HG03139 (cell line): ENCODE measurements at regions not wholly inside any gene's neighbourhood (a gene's known extent, or its start where the extent isn't known, plus 50 kb on each side); places are given as distances from the start of the nearest gene placed in this dataset.
"Not testable (repeated sequence)": the region's sequence is repeated elsewhere in the genome, so short reads cannot be mapped to it uniquely, and the experiment has no call there.

Source experiments
- ATAC-seq: cut with Tn5 transposase; IDR thresholded peaks from one replicate; pipeline ENCODE4 v1.9.1; 2021; ENCODE audit not compliant: unreplicated experiment

- ATAC-seq: peak; percentile 59
These were observed 1186.6 kb downstream of the MRPL39 start for GRCh38 chr21:24420689-24421088.

DNA sequence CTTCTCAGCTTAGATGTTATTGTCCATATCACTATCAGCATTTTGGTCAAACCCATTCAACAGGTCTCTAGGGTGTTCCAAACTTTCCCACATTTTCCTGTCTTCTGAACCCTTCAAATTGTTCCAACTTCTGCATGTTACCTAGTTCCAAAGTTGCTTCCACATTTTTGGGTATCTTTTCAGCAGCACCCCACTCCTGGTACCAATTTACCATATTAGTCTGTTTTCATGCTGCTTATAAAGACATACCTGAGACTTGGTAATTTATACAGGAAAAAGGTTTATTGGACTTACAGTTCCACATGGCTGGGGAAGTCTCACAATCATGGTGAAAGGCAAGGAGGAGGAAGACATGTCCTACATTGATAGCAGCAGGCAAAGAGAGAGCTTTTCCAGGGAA is 1187.6 kb downstream of the MRPL39 start:
- ATAC-seq: not testable (repeated sequence)

DNA sequence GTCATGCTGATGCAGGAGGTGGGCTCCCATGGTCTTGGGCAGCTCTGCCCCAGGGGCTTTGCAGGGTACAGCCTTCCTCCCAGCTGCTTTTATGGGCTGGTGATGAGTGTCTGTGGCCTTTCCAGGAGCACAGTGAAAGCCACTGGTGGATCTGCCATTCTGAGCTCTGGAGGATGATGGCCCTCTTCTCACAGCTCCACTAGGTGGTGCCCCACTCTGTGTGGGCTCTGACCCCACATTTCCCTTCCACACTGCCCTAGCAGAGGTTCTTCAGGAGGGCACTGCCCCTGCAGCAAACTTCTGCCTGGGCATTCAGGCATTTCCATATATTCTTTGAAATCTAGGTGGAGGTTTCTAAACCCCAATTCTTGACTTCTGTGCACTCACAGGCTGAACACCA is 1188.6 kb downstream of the MRPL39 start:
- no peak for ATAC-seq

DNA sequence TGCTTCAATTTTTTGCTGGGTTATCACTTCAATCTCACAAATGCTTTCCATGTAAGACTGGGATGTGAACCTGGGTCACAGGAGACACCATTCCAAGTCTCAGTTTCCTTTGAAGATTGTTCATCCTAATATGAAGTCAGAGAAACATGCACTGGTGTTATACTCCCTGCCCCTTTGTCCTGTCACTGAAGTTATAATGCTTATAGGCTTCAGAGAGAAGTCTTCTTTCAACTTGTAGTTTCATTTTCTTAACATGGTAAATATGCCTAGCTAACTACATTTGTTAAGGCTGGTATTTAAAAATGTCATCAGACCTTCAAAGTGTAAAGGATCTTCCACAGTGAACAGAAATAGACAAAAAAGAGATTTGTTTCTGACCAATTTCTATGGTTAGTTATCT is 1195.9 kb downstream of the MRPL39 start:
- no peak for ATAC-seq

GRCh38 chr21:24403221-24403620 is 1204.1 kb downstream of the MRPL39 start:
- no peak for ATAC-seq

DNA sequence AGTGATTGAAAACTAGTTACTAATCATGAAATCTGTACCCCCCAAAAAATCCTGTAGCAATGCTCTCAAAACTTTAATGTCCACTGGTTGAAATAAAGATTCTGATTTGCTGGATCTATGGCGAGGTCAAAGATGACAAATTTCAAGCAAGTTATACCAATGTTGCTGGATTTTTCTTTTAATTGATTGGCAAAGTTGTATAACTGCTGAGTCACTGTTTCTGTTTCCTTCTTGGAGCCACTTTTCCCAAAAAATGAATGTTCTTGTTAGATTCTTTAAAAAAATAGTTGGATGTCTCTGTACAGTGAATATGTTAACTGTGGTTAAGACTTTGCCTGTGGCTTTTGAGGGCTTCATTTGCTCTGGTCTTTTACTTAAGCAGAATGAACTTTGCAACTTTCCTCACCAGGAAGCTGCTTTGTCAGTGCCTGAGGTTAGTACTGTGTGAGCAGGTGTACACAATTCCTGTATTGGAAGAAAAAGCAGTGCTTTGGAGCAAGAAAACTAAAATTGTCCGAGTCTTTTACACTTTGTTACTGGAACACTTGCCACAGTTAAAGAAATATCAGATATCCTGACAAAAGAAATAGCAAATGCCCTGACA is 1211.9 kb downstream of the MRPL39 start:
- ATAC-seq: no peak

- ATAC-seq: peak; percentile 85
These were observed 1232.1 kb downstream of the MRPL39 start for GRCh38 chr21:24375201-24375600.

- no peak for ATAC-seq
These were observed 1234.8 kb downstream of the MRPL39 start for GRCh38 chr21:24372506-24372905.

GRCh38 chr21:24369746-24370145 is 1237.5 kb downstream of the MRPL39 start:
- ATAC-seq: no peak

- no peak for ATAC-seq
These were observed 1238.0 kb downstream of the MRPL39 start for GRCh38 chr21:24369278-24369677.

- no peak for ATAC-seq
These were observed 1239.3 kb downstream of the MRPL39 start for GRCh38 chr21:24367936-24368335.

GRCh38 chr21:24353492-24353891 is 1253.8 kb downstream of the MRPL39 start:
- no peak for ATAC-seq

DNA sequence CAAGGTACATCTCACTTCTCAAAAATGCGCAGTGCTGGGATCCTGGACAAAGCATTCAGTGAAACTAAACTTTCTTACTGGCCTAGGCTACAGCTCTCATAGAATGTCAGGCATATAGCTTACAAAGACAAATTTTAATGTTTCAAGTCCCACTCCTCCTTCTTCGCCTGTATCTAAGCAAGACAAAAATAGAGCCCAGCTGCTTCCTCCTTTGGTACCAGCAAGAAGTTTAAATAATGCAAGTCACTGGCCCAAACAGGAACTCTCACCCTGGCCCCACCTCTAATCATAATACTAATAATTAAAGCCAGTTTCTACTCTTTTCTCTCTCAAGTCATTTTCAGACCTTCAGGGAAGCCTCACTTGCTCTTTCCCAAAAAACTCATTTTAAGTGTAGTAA is 1267.9 kb downstream of the MRPL39 start:
- ATAC-seq: no peak

- ATAC-seq: no peak
These were observed 1270.8 kb downstream of the MRPL39 start for GRCh38 chr21:24336491-24336890.

DNA sequence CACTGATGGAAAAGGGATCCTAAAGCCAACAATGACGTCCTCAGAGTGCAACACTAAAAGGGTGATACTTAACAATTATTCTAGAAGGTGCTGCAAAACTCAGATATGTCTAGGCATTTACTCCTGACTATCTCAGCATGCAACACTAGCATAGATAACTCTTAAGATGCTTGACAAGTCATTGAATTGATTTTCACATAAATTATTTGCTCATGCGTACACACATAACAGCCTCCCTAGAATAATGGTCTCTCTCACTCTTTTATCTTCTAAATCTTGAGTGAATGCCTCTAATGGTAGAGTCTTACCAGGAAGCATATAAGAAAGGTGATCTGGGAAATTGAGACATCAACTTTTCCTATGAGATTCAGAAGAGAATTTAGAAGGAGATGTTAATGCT is 1283.7 kb downstream of the MRPL39 start:
- no peak for ATAC-seq

- no peak for ATAC-seq
These were observed 1290.9 kb downstream of the MRPL39 start for GRCh38 chr21:24316277-24316922.

- no peak for ATAC-seq
These were observed 1296.5 kb downstream of the MRPL39 start for GRCh38 chr21:24310788-24311187.

GRCh38 chr21:24308183-24308582 is 1299.1 kb downstream of the MRPL39 start:
- no peak for ATAC-seq

DNA sequence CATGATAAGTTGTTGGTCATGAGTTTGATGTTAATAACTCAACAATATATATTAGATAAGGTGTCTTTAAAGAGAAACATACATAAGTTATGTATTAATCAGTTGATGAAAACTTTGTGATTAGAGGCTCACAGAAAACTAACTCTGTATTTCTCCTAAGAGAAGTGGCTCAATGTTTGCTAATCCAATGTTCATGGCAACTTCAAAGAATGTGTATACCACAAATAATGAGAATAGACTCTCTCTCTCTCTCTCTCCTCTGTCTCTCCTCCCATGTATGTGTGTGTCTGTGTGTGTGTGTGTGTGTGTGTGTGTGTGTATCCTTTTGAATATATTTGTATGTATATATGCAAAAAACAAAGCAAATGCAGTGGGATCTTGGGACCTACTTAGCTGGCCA is 1304.9 kb downstream of the MRPL39 start:
- no peak for ATAC-seq

GRCh38 chr21:24298040-24298439 is 1309.2 kb downstream of the MRPL39 start:
- no peak for ATAC-seq

- no peak for ATAC-seq
These were observed 1313.1 kb downstream of the MRPL39 start for GRCh38 chr21:24294171-24294570.

DNA sequence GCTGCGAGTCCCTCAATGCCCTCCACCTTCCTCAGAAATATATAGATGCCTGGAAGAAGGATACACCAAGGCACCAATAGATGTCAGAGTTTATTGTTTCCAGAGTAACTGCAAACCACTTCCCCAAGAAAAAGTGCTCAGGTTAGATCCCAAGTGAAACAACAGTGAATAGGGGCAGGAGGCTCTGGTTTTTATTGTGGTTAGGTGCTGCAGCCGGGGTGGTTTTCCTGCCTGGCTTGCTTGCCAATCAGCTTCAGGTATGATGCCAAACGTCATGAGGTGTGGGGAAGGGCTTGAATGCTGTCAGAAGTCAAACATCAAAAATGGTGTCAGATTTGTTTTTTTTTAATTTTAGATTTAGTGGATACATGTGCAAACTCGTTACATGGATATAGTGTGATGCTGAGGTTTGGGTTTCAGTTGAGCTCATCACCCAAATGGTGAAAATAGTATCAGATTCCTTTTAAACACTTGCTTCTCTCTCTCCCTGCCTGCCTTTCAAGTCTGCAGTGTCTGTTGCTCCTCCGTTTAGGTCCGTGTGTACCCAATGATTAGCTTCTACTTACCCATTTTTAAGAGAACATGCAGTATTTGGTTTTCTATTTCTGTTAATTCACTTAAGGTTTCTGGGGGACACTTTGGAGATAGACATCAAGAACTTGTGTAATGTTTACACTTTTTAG is 1317.0 kb downstream of the MRPL39 start:
- ATAC-seq: no peak
